Epithelial cell of proximal tubule (primary cell): ENCODE measurements at regions not wholly inside any gene's neighbourhood (a gene's known extent, or its start where the extent isn't known, plus 50 kb on each side); places are given as distances from the start of the nearest gene placed in this dataset.
A peak's percentile ranks its signal among the peaks of the same experiment; 100 is the strongest.
"Not testable (repeated sequence)": the region's sequence is repeated elsewhere in the genome, so short reads cannot be mapped to it uniquely, and the experiment has no call there.

Experiments used
- DNase-seq: peaks from one replicate; pipeline ENCODE4 v3.0.0-alpha.2; 2011; ENCODE audit warnings: low read depth
- H3K4me3 ChIP-seq: 2 replicates; pipeline ENCODE4 v1.5.1; 2011; ENCODE audit warnings: low read depth, mild to moderate bottlenecking, low read length
- TF ChIP-seq, protein P1 (sequence below): conservative IDR thresholded peaks from 2 replicates; pipeline ENCODE4 v1.5.1; 2012; ENCODE audit warnings: low read depth, mild to moderate bottlenecking, low read length

DNA sequence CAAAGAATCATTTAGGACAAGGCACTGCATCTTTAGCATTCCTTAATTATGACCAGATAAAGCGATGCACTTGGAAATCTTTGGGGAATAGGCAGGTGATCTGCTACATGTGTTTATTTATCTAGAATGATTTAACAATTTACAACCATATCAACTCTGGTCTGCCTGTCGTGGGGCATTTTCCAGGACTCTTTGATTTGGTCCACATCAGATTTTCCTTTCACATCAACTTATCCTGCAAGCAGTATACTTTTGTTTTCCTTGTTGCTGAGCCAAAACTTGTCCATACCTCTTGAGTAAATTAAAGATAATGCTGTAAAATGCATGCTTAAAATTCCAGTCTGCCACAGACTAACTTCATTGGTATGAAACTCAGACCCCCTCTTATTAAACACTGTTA lies 312.4 kb upstream of the TCF4 start:
- TF ChIP-seq, protein P1, sequence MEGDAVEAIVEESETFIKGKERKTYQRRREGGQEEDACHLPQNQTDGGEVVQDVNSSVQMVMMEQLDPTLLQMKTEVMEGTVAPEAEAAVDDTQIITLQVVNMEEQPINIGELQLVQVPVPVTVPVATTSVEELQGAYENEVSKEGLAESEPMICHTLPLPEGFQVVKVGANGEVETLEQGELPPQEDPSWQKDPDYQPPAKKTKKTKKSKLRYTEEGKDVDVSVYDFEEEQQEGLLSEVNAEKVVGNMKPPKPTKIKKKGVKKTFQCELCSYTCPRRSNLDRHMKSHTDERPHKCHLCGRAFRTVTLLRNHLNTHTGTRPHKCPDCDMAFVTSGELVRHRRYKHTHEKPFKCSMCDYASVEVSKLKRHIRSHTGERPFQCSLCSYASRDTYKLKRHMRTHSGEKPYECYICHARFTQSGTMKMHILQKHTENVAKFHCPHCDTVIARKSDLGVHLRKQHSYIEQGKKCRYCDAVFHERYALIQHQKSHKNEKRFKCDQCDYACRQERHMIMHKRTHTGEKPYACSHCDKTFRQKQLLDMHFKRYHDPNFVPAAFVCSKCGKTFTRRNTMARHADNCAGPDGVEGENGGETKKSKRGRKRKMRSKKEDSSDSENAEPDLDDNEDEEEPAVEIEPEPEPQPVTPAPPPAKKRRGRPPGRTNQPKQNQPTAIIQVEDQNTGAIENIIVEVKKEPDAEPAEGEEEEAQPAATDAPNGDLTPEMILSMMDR = no peak
- no peak for DNase-seq

DNA sequence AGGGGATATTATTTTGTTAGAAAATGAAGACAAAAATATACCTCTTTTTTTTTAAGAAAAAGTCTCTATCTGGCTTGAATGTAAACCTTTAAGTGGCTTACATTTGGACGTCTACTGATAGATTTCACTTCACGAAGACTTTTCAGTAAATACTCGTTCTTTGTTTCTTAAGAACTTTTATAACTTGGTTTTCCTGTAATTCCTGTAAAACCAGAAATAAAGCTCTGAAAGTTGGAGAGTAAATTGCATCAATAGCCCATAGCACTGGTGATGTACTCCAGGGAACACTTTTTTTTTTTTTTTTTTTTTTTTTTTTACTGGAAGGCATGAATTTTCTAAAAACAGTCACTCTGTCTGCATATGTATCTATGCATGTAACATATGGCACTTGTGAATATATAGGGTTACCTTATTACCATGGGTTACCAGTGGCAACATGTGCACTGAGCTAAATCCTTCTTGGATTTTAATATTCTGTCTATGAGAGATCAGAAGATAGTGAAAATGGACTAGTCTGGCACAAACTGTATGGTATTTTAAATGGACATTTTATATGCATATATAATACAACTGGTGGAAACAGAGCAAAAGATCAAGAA lies 309.2 kb upstream of the TCF4 start:
- H3K4me3 ChIP-seq = no peak overlapping the region
- TF ChIP-seq, protein P1 = no peak
- no peak for DNase-seq

More for the DNA sequence above, 312.4 kb upstream of the TCF4 start:
- no peak overlapping the region for H3K4me3 ChIP-seq

DNA sequence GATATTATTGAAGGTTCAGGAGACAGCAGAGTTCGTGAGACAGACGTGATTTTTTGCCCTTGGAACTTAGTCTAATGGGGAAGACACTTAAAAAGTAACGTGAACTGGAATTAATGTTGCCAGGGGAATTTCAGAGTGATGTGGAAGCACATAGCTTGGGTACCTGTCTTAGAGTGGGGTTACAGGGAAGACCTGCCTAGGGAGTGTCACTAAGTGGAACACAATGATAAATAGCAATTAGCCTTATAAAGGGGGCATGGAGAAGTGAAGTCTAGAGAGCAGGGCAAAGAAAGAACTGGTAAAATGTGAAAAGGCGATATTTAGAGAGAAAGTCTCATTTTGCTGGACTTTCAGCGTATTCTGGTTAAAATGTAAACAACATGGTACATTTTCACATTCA lies 306.0 kb upstream of the TCF4 start:
- TF ChIP-seq, protein P1 = no peak
- no peak for DNase-seq
- peak overlapping the region; percentile 32 for H3K4me3 ChIP-seq

DNA sequence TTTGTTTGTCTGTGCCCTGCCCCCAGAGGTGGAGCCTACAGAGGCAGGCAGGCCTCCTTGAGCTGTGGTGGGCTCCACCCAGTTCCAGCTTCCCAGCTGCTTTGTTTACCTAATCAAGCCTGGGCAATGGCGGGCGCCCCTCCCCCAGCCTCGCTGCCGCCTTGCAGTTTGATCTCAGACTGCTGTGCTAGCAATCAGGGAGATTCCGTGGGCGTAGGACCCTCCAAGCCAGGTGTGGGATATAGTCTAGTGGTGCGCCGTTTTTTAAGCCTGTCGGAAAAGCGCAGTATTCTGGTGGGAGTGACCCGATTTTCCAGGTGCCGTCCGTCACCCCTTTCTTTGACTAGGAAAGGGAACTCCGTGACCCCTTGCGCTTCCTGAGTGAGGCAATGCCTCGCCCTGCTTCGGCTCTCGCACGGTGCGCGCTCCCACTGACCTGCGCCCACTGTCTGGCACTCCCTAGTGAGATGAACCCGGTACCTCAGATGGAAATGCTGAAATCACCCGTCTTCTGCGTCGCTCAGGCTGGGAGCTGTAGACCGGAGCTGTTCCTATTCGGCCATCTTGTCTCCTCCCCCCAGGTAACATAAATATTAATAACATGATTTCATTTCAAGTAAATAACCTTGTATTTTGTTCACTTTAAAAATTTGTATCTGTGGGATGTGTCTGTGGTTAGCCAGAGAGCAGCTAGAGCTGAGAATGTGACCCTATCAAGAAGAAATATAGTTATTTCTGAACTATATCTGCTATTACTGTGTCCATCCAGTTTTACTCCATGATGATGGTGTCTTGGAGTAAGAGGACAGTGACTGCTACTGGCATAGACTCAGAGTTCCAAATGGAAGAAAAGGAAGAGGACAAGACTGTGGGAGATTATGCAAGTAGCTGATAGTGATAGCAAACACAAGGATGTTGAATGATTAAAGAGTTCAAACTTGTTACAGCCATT lies 305.1 kb upstream of the TCF4 start:
- not testable (repeated sequence) for DNase-seq
- peak overlapping the region; percentile 32 for H3K4me3 ChIP-seq

DNA sequence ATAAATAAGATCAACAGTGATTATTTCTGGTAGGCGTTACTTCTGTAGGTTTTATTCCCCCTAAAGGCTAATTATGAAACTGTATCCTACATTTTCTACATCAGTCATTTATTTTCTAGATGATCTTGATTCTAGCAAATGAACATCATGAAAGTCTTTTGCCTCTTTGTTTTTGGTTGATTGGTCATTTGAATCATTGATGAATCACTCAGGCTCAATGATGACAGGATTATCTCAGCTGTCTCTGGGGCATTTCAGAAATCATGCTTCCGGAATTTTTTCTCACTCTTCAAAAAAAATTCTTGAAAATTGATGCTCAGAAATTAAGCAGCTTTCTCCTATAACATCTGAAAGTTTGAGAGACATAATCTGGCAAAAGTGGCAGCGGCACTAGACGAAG lies 298.9 kb upstream of the TCF4 start:
- TF ChIP-seq, protein P1 = no peak
- DNase-seq = no peak
- no peak overlapping the region for H3K4me3 ChIP-seq

DNA sequence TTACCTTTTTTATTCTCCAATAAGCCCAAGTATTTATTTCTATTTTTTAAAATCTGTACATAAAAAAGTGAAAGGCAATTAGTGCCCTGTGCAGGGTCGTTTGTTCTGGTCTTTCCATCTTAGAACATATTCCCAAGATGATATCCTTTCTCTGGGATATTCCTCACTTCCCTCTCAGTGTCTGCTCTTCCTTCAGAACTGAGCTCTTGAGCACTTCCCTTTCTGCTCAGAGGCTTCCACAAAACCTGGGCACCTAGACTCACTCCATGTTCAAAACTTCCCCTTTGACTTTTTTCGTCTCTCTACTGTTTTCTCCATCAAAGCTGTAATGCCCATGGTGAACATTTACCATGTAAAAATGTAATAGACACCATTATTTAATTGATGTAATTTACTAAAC lies 296.5 kb upstream of the TCF4 start:
- TF ChIP-seq, protein P1 = no peak
- DNase-seq = no peak

DNA sequence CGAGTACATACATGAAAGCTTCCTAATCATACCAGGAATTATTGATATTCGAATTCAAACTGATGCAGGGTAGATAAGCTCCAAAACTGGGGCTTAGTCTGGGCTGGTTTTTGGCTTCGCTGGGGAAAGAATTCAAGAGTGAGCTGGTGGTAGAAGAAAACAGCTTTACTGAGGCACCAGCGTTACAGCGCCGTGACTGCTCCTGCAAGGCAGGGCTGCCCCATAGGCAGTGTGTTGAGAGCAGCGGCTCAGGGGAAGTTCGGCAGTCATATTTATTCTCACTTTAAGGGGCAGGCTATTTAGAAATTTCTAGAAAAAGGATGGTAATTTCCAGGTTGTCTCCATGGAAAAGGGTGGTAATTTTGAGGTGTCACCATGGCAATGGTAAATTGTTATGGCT lies 292.6 kb upstream of the TCF4 start:
- TF ChIP-seq, protein P1 = no peak
- DNase-seq = no peak
- H3K4me3 ChIP-seq = no peak overlapping the region

More for the DNA sequence above, 296.5 kb upstream of the TCF4 start:
- H3K4me3 ChIP-seq = no peak overlapping the region
